Osteocyte (in vitro differentiated cells): ENCODE measurements at regions not wholly inside any gene's neighbourhood (a gene's known extent, or its start where the extent isn't known, plus 50 kb on each side); places are given as distances from the start of the nearest gene placed in this dataset.
"Not testable (repeated sequence)": the region's sequence is repeated elsewhere in the genome, so short reads cannot be mapped to it uniquely, and the experiment has no call there.

Experiments
- DNase-seq: peaks from one replicate; pipeline ENCODE4 v3.0.0; 2021; ENCODE audit warnings: mixed read lengths; ENCODE audit not compliant: unreplicated experiment; ENCODE audit errors: extremely low spot score
- H3K27ac Mint-ChIP-seq: one replicate; pipeline ENCODE4 v1.8.0; 2021; ENCODE audit warnings: mild to moderate bottlenecking, mixed read lengths; ENCODE audit not compliant: unreplicated experiment
- H3K27me3 Mint-ChIP-seq: one replicate; pipeline ENCODE4 v1.8.0; 2021; ENCODE audit warnings: mixed read lengths; ENCODE audit not compliant: unreplicated experiment
- H3K36me3 Mint-ChIP-seq: one replicate; pipeline ENCODE4 v1.8.0; 2021; ENCODE audit warnings: mixed read lengths; ENCODE audit not compliant: unreplicated experiment
- H3K4me1 Mint-ChIP-seq: one replicate; pipeline ENCODE4 v1.8.0; 2021; ENCODE audit warnings: mixed read lengths; ENCODE audit not compliant: unreplicated experiment
- H3K4me3 Mint-ChIP-seq: one replicate; pipeline ENCODE4 v1.8.0; 2021; ENCODE audit warnings: mild to moderate bottlenecking, moderate library complexity, mixed read lengths; ENCODE audit not compliant: unreplicated experiment
- H3K9me3 Mint-ChIP-seq: one replicate; pipeline ENCODE4 v1.8.0; 2021; ENCODE audit warnings: mixed read lengths; ENCODE audit not compliant: unreplicated experiment
- TF ChIP-seq, protein P1 (sequence below): fragments of 200-600 bp; sonication (generic); IDR thresholded peaks from 2 replicates; pipeline ENCODE4 v1.5.0; 2021; ENCODE audit warnings: antibody characterized with exemption, mild to moderate bottlenecking, moderate library complexity

DNA sequence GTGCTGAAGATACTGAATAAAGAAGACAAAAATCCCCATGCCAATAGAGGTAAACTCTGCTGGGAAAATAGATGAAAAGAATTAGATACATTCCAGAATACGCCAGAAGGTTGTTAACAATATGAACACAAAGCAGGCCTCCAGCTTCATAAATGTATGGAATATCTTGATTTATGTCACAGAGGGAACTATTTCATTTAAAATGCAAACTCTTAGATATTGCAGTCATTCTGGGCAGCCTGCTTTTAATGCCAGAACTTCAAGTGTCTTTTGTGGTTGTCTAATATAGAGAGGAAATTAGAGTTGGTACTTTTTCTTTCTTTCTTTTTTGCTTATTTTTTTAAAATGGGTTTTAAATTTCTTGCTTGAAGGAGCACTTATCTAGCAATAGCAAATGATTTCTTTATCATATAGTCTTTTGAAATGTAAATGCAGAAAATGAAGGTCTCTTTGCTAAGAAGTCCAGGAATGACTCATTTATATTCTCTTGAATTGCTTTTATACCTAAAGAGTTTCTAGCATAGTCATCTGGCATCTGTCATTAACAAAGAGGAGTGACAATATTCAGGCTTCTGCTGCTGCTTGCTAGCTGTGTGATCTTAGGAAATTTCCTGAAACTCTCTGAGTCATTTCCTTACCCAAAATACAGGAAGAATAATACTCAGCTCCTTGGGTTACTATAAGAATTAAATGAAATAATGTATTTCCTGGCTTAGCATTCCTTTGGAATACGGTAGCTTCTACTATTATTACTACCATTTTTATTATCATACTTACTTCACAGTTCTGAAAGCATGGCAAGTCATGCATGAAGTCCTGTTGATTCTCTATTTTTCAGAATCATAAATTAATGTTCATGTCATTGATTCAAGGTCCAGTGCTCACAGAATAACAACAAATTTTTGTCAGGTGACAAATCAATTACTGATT is 527.6 kb downstream of the DIPK2A start:
- H3K27me3 Mint-ChIP-seq: no peaks in the 10 kb centered on the region

DNA sequence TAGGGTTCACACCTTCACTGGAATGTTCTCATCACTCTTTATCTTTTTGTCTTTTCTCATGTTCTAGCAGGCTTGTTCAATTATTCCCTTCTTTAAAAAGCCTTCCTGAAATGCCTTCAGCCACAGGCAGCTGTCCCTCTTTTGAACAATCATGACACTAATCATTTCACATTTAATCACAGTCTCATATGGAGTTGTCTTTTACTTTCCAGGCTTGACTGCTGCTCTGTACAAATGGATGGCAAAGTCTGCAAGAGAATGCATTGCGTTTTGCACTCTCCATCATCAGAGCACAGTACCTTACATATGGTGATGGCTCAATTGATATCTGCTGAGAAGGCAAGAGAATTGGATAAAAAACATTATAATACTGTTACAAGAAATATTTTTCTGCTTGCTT is 529.8 kb downstream of the DIPK2A start:
- Mint-ChIP-seq H3K27me3 (no peaks in the 10 kb centered on the region), H3K4me1 (no peaks in the 10 kb centered on the region), H3K9me3 (no peaks in the 10 kb centered on the region), H3K36me3 (peaks cover 1% of the 10 kb centered on the region), H3K27ac (no peak overlapping the region), H3K4me3 (no peak overlapping the region)
- TF ChIP-seq, protein P1, sequence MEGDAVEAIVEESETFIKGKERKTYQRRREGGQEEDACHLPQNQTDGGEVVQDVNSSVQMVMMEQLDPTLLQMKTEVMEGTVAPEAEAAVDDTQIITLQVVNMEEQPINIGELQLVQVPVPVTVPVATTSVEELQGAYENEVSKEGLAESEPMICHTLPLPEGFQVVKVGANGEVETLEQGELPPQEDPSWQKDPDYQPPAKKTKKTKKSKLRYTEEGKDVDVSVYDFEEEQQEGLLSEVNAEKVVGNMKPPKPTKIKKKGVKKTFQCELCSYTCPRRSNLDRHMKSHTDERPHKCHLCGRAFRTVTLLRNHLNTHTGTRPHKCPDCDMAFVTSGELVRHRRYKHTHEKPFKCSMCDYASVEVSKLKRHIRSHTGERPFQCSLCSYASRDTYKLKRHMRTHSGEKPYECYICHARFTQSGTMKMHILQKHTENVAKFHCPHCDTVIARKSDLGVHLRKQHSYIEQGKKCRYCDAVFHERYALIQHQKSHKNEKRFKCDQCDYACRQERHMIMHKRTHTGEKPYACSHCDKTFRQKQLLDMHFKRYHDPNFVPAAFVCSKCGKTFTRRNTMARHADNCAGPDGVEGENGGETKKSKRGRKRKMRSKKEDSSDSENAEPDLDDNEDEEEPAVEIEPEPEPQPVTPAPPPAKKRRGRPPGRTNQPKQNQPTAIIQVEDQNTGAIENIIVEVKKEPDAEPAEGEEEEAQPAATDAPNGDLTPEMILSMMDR: no peak
- DNase-seq: no peak

More for the DNA sequence above, 527.6 kb downstream of the DIPK2A start:
- Mint-ChIP-seq H3K4me1 (no peaks in the 10 kb centered on the region), H3K36me3 (peaks cover 1% of the 10 kb centered on the region), H3K9me3 (no peaks in the 10 kb centered on the region), H3K27ac (no peak overlapping the region), H3K4me3 (no peak overlapping the region)
- TF ChIP-seq, protein P1: no peak
- DNase-seq: no peak

DNA sequence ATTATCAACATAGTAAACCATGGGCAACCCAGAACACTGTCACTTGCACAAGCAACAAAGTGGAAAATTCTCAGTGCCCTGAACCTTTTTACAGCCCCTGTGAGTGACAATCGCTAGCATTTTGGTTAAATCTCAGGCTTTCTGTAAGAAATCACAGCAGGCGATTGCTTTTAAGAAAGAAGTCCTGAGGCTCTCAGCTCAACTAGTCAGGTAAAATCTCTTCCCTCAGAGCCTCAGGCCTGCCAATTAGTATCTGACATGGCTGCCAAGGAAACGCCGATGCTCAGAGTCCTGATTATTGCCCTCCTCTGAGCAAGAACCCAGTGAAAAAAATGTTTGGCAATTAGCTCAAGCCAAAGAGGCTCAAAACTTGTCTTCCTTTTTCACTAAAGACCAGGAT is 530.8 kb downstream of the DIPK2A start:
- Mint-ChIP-seq H3K9me3 (no peaks in the 10 kb centered on the region), H3K36me3 (no peaks in the 10 kb centered on the region), H3K27ac (no peak overlapping the region), H3K27me3 (no peaks in the 10 kb centered on the region), H3K4me3 (no peak overlapping the region), H3K4me1 (no peaks in the 10 kb centered on the region)
- DNase-seq: no peak
- TF ChIP-seq, protein P1: no peak

DNA sequence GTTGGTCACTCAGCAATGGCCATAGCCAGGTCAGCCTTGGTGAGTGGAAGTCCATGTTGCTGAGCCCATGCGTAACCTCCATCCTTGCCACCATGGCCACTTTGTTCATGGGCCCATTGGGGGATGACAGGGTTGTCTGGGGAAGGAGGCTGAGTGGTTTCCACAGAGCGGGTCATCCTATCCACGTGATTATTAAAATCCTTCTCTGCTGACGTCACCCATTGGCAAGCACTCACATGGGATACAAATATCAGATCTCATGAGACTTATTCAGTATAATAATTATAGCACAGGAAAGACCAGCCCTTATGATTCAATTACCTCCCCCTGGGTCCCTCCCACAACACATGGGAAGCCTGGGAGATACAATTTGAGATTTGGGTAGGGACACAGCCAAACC is 534.8 kb downstream of the DIPK2A start:
- not testable (repeated sequence) for H3K27ac Mint-ChIP-seq, H3K36me3 Mint-ChIP-seq, H3K4me3 Mint-ChIP-seq, H3K27me3 Mint-ChIP-seq, DNase-seq, H3K4me1 Mint-ChIP-seq, H3K9me3 Mint-ChIP-seq

DNA sequence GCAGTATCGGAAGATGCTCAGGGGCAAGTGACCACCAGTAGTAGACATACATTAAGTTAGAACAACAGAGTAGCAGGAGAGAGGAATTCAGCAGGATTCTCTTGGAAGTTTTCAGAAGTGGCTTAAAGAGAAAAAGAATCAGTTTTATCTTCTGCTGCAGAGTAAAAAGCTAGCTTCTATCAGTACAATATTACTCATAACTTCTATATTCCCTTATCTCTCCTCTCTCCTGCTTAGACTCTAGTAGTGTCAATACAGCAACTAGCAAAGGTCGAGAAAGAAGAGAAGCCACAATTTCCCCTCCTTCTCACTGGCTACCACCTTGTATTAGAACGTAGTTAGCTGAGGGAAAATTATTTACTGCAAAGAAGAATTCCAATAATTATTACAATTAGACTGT is 539.7 kb downstream of the DIPK2A start:
- H3K27ac Mint-ChIP-seq: no peak overlapping the region
- TF ChIP-seq, protein P1: no peak

More for the DNA sequence above, 539.7 kb downstream of the DIPK2A start:
- no peak overlapping the region for H3K4me3 Mint-ChIP-seq
- no peaks in the 10 kb centered on the region for H3K9me3 Mint-ChIP-seq
- peaks cover 6% of the 10 kb centered on the region for H3K4me1 Mint-ChIP-seq
- H3K27me3 Mint-ChIP-seq: no peaks in the 10 kb centered on the region
- no peaks in the 10 kb centered on the region for H3K36me3 Mint-ChIP-seq
- no peak for DNase-seq
